22Rv1 (cell line): ENCODE measurements at regions not wholly inside any gene's neighbourhood (a gene's known extent, or its start where the extent isn't known, plus 50 kb on each side); places are given as distances from the start of the nearest gene placed in this dataset.
"Not testable (repeated sequence)": the region's sequence is repeated elsewhere in the genome, so short reads cannot be mapped to it uniquely, and the experiment has no call there.

Experiments
- H3K27ac ChIP-seq: fragments of 450-650 bp; 2 replicates; pipeline ENCODE4 v1.5.1; 2017
- CTCF ChIP-seq: fragments of 450-650 bp; IDR thresholded peaks from 2 replicates; pipeline ENCODE4 v1.5.1; 2017; ENCODE audit warnings: mild to moderate bottlenecking
- ZFX ChIP-seq: fragments of 450-650 bp; IDR thresholded peaks from 2 replicates; pipeline ENCODE4 v1.6.1; 2017; ENCODE audit warnings: antibody characterized with exemption, borderline replicate concordance

GRCh38 chr2:190150413-190150812 lies 87.9 kb upstream of the MSTN start:
- TF ChIP-seq CTCF (no peak), ZFX (no peak)
- H3K27ac ChIP-seq, result no peak overlapping the region

GRCh38 chr2:190149908-190150307 lies 87.4 kb upstream of the MSTN start:
- TF ChIP-seq ZFX (no peak), CTCF (no peak)
- no peak overlapping the region for H3K27ac ChIP-seq

- no peak for TF ChIP-seq ZFX
- TF ChIP-seq CTCF, result no peak
- no peak overlapping the region for H3K27ac ChIP-seq
Measured at GRCh38 chr2:190149200-190149599, 86.7 kb upstream of the MSTN start.

GRCh38 chr2:190146109-190146508 lies 83.6 kb upstream of the MSTN start:
- H3K27ac ChIP-seq, result not testable (repeated sequence)

- not testable (repeated sequence) for H3K27ac ChIP-seq
Measured at GRCh38 chr2:190140474-190140873, 77.9 kb upstream of the MSTN start.

- no peak for TF ChIP-seq ZFX
- no peak for TF ChIP-seq CTCF
- no peak overlapping the region for H3K27ac ChIP-seq
Measured at GRCh38 chr2:190139371-190139770, 76.8 kb upstream of the MSTN start.

GRCh38 chr2:190138032-190138431 lies 75.5 kb upstream of the MSTN start:
- TF ChIP-seq CTCF (no peak), ZFX (no peak)
- no peak overlapping the region for H3K27ac ChIP-seq

- H3K27ac ChIP-seq, result no peak overlapping the region
- TF ChIP-seq ZFX (no peak), CTCF (no peak)
Measured at GRCh38 chr2:190137561-190137960, 75.0 kb upstream of the MSTN start.

- TF ChIP-seq ZFX, result no peak
- TF ChIP-seq CTCF, result no peak
- H3K27ac ChIP-seq, result no peak overlapping the region
Measured at GRCh38 chr2:190136825-190137224, 74.3 kb upstream of the MSTN start.
